Activated naive CD8-positive, alpha-beta T cell treated with anti-CD3 and anti-CD28 coated beads, Interleukin-2, amount 50 U/mL, for 16 hours (primary cell): ENCODE measurements at regions not wholly inside any gene's neighbourhood (a gene's known extent, or its start where the extent isn't known, plus 50 kb on each side); places are given as distances from the start of the nearest gene placed in this dataset.
"Not testable (repeated sequence)": the region's sequence is repeated elsewhere in the genome, so short reads cannot be mapped to it uniquely, and the experiment has no call there.

Source experiments
- DNase-seq: peaks from one replicate; pipeline ENCODE4 v3.0.0-alpha.2; 2020; ENCODE audit warnings: low read depth, low spot score

- DNase-seq = no peak
Measured at GRCh38 chr3:150247441-150247840, 160.7 kb upstream of the TSC22D2 start.

- DNase-seq = no peak
Measured at GRCh38 chr3:150243466-150243865, 164.6 kb upstream of the TSC22D2 start.

GRCh38 chr3:150242220-150242936 is 165.7 kb upstream of the TSC22D2 start:
- no peak for DNase-seq

GRCh38 chr3:150240891-150241290 is 167.2 kb upstream of the TSC22D2 start:
- no peak for DNase-seq

GRCh38 chr3:150239766-150240165 is 168.3 kb upstream of the TSC22D2 start:
- DNase-seq = no peak

- no peak for DNase-seq
Measured at GRCh38 chr3:150238995-150239619, 169.0 kb upstream of the TSC22D2 start.

GRCh38 chr3:150238048-150238802 is 169.9 kb upstream of the TSC22D2 start:
- no peak for DNase-seq

GRCh38 chr3:150237490-150237889 is 170.6 kb upstream of the TSC22D2 start:
- DNase-seq = no peak

- DNase-seq = no peak
Measured at GRCh38 chr3:150236316-150237082, 171.6 kb upstream of the TSC22D2 start.

- no peak for DNase-seq
Measured at GRCh38 chr3:150235799-150236198, 172.3 kb upstream of the TSC22D2 start.

- DNase-seq = no peak
Measured at GRCh38 chr3:150232992-150233451, 175.1 kb upstream of the TSC22D2 start.

GRCh38 chr3:150230037-150230436 is 178.1 kb upstream of the TSC22D2 start:
- no peak for DNase-seq

- DNase-seq = not testable (repeated sequence)
Measured at GRCh38 chr3:150228626-150229025, 179.5 kb upstream of the TSC22D2 start.

GRCh38 chr3:150227839-150228238 is 180.3 kb upstream of the TSC22D2 start:
- no peak for DNase-seq

- DNase-seq = no peak
Measured at GRCh38 chr3:150225986-150226385, 182.1 kb upstream of the TSC22D2 start.

GRCh38 chr3:150223558-150223957 is 184.5 kb upstream of the TSC22D2 start:
- no peak for DNase-seq

GRCh38 chr3:150222691-150223489 is 185.2 kb upstream of the TSC22D2 start:
- DNase-seq = no peak

GRCh38 chr3:150221904-150222523 is 186.1 kb upstream of the TSC22D2 start:
- no peak for DNase-seq

GRCh38 chr3:150220799-150221198 is 187.3 kb upstream of the TSC22D2 start:
- no peak for DNase-seq

- no peak for DNase-seq
Measured at GRCh38 chr3:150220041-150220440, 188.1 kb upstream of the TSC22D2 start.

- no peak for DNase-seq
Measured at GRCh38 chr3:150218841-150219240, 189.3 kb upstream of the TSC22D2 start.
